ENCODE measurements at regions not wholly inside any gene's neighbourhood (a gene's known extent, or its start where the extent isn't known, plus 50 kb on each side); places are given as distances from the start of the nearest gene placed in this dataset.

GRCh38 chr10:4503076-4503475 lies 322.9 kb upstream of the AKR1E2 start:
- Histone ChIP-seq H3K9me3 (ENCODE audit: control insufficient read depth, insufficient read depth, low read length) (no peaks in the 10 kb centered on the region), H3K4me1 (ENCODE audit: control insufficient read depth, insufficient read depth, low read length) (no peaks in the 10 kb centered on the region), H3K27ac (ENCODE audit: low read depth, low read length) (no peak overlapping the region), H3K27me3 (ENCODE audit: control insufficient read depth, insufficient read depth, low read length) (no peaks in the 10 kb centered on the region), H3K4me3 (ENCODE audit: low read depth, low read length) (no peak overlapping the region), H3K36me3 (ENCODE audit: control insufficient read depth, insufficient read depth, low read length) (no peaks in the 10 kb centered on the region)
- DNase-seq (ENCODE audit: low read depth in 4 of 6, low spot score in 6 of 6) = no peak
- WGBS (ENCODE audit: insufficient coverage) = 80% methylated on average over 1 of the region's 2 CpGs

GRCh38 chr10:4501306-4501705 lies 324.7 kb upstream of the AKR1E2 start:
- Histone ChIP-seq H3K4me1 (ENCODE audit: control insufficient read depth, insufficient read depth, low read length) (no peaks in the 10 kb centered on the region), H3K9me3 (ENCODE audit: control insufficient read depth, insufficient read depth, low read length) (no peaks in the 10 kb centered on the region), H3K4me3 (ENCODE audit: low read depth, low read length) (no peak overlapping the region), H3K27me3 (ENCODE audit: control insufficient read depth, insufficient read depth, low read length) (no peaks in the 10 kb centered on the region), H3K27ac (ENCODE audit: low read depth, low read length) (no peak overlapping the region), H3K36me3 (ENCODE audit: control insufficient read depth, insufficient read depth, low read length) (no peaks in the 10 kb centered on the region)
- 81% methylated on average over 1 of the region's 2 CpGs for WGBS (ENCODE audit: insufficient coverage)
- no peak for DNase-seq (ENCODE audit: low read depth in 4 of 6, low spot score in 6 of 6)

GRCh38 chr10:4498711-4499251 lies 327.2 kb upstream of the AKR1E2 start:
- H3K9me3 ChIP-seq (ENCODE audit: control insufficient read depth, insufficient read depth, low read length) = no peaks in the 10 kb centered on the region
- no peaks in the 10 kb centered on the region for H3K36me3 ChIP-seq (ENCODE audit: control insufficient read depth, insufficient read depth, low read length)
- H3K27me3 ChIP-seq (ENCODE audit: control insufficient read depth, insufficient read depth, low read length) = no peaks in the 10 kb centered on the region
- H3K4me3 ChIP-seq (ENCODE audit: low read depth, low read length) = no peak overlapping the region
- 63% methylated on average over 2 of the region's 6 CpGs for WGBS (ENCODE audit: insufficient coverage)
- DNase-seq (ENCODE audit: low read depth in 4 of 6, low spot score in 6 of 6) = peak in 5 of 6 donors; percentile 18 to 74 (median 32)
- no peaks in the 10 kb centered on the region for H3K4me1 ChIP-seq (ENCODE audit: control insufficient read depth, insufficient read depth, low read length)
- H3K27ac ChIP-seq (ENCODE audit: low read depth, low read length) = peak overlapping the region; percentile 48

- DNase-seq (ENCODE audit: low read depth in 4 of 6, low spot score in 6 of 6) = no peak
- Histone ChIP-seq H3K36me3 (ENCODE audit: control insufficient read depth, insufficient read depth, low read length) (no peaks in the 10 kb centered on the region), H3K4me1 (ENCODE audit: control insufficient read depth, insufficient read depth, low read length) (no peaks in the 10 kb centered on the region), H3K9me3 (ENCODE audit: control insufficient read depth, insufficient read depth, low read length) (peaks cover 1% of the 10 kb centered on the region), H3K27me3 (ENCODE audit: control insufficient read depth, insufficient read depth, low read length) (no peaks in the 10 kb centered on the region), H3K27ac (ENCODE audit: low read depth, low read length) (no peak overlapping the region), H3K4me3 (ENCODE audit: low read depth, low read length) (no peak overlapping the region)
- WGBS (ENCODE audit: insufficient coverage) = no CpG with 5 or more reads among the region's 2 CpGs
Observed at GRCh38 chr10:4494551-4494950, 331.5 kb upstream of the AKR1E2 start.

GRCh38 chr10:4492202-4492601 lies 333.8 kb upstream of the AKR1E2 start:
- Histone ChIP-seq H3K27me3 (ENCODE audit: control insufficient read depth, insufficient read depth, low read length) (no peaks in the 10 kb centered on the region), H3K9me3 (ENCODE audit: control insufficient read depth, insufficient read depth, low read length) (peaks cover 1% of the 10 kb centered on the region), H3K36me3 (ENCODE audit: control insufficient read depth, insufficient read depth, low read length) (no peaks in the 10 kb centered on the region), H3K27ac (ENCODE audit: low read depth, low read length) (no peak overlapping the region), H3K4me1 (ENCODE audit: control insufficient read depth, insufficient read depth, low read length) (no peaks in the 10 kb centered on the region), H3K4me3 (ENCODE audit: low read depth, low read length) (no peak overlapping the region)
- WGBS (ENCODE audit: insufficient coverage) = 94% methylated on average over 4 of the region's 6 CpGs
- no peak for DNase-seq (ENCODE audit: low read depth in 4 of 6, low spot score in 6 of 6)

GRCh38 chr10:4488904-4489303 lies 337.1 kb upstream of the AKR1E2 start:
- H3K36me3 ChIP-seq (ENCODE audit: control insufficient read depth, insufficient read depth, low read length) = no peaks in the 10 kb centered on the region
- no peak overlapping the region for H3K27ac ChIP-seq (ENCODE audit: low read depth, low read length)
- no peak overlapping the region for H3K4me3 ChIP-seq (ENCODE audit: low read depth, low read length)
- H3K27me3 ChIP-seq (ENCODE audit: control insufficient read depth, insufficient read depth, low read length) = no peaks in the 10 kb centered on the region
- WGBS (ENCODE audit: insufficient coverage) = no CpG with 5 or more reads among the region's 1 CpG
- H3K4me1 ChIP-seq (ENCODE audit: control insufficient read depth, insufficient read depth, low read length) = no peaks in the 10 kb centered on the region
- no peak for DNase-seq (ENCODE audit: low read depth in 4 of 6, low spot score in 6 of 6)
- peaks cover 1% of the 10 kb centered on the region for H3K9me3 ChIP-seq (ENCODE audit: control insufficient read depth, insufficient read depth, low read length)

GRCh38 chr10:4485636-4486035 lies 340.4 kb upstream of the AKR1E2 start:
- Histone ChIP-seq H3K27ac (ENCODE audit: low read depth, low read length) (no peak overlapping the region), H3K4me3 (ENCODE audit: low read depth, low read length) (no peak overlapping the region), H3K4me1 (ENCODE audit: control insufficient read depth, insufficient read depth, low read length) (no peaks in the 10 kb centered on the region), H3K27me3 (ENCODE audit: control insufficient read depth, insufficient read depth, low read length) (no peaks in the 10 kb centered on the region), H3K9me3 (ENCODE audit: control insufficient read depth, insufficient read depth, low read length) (no peaks in the 10 kb centered on the region), H3K36me3 (ENCODE audit: control insufficient read depth, insufficient read depth, low read length) (no peaks in the 10 kb centered on the region)
- WGBS (ENCODE audit: insufficient coverage) = 86% methylated on average over 3 of the region's 3 CpGs
- DNase-seq (ENCODE audit: low read depth in 4 of 6, low spot score in 6 of 6) = no peak

- WGBS (ENCODE audit: insufficient coverage) = no CpG with 5 or more reads among the region's 4 CpGs
- DNase-seq (ENCODE audit: low read depth in 4 of 6, low spot score in 6 of 6) = peak in 1 of 6 donors; percentile 68
- H3K9me3 ChIP-seq (ENCODE audit: control insufficient read depth, insufficient read depth, low read length) = no peaks in the 10 kb centered on the region
- no peaks in the 10 kb centered on the region for H3K36me3 ChIP-seq (ENCODE audit: control insufficient read depth, insufficient read depth, low read length)
- H3K4me1 ChIP-seq (ENCODE audit: control insufficient read depth, insufficient read depth, low read length) = no peaks in the 10 kb centered on the region
- no peak overlapping the region for H3K27ac ChIP-seq (ENCODE audit: low read depth, low read length)
- H3K27me3 ChIP-seq (ENCODE audit: control insufficient read depth, insufficient read depth, low read length) = no peaks in the 10 kb centered on the region
- H3K4me3 ChIP-seq (ENCODE audit: low read depth, low read length) = no peak overlapping the region
Observed at GRCh38 chr10:4483811-4484210, 342.2 kb upstream of the AKR1E2 start.

- Histone ChIP-seq H3K4me1 (ENCODE audit: control insufficient read depth, insufficient read depth, low read length) (no peaks in the 10 kb centered on the region), H3K4me3 (ENCODE audit: low read depth, low read length) (no peak overlapping the region), H3K36me3 (ENCODE audit: control insufficient read depth, insufficient read depth, low read length) (no peaks in the 10 kb centered on the region), H3K9me3 (ENCODE audit: control insufficient read depth, insufficient read depth, low read length) (no peaks in the 10 kb centered on the region), H3K27ac (ENCODE audit: low read depth, low read length) (no peak overlapping the region), H3K27me3 (ENCODE audit: control insufficient read depth, insufficient read depth, low read length) (no peaks in the 10 kb centered on the region)
- DNase-seq (ENCODE audit: low read depth in 4 of 6, low spot score in 6 of 6) = no peak
Observed at GRCh38 chr10:4482659-4483058, 343.3 kb upstream of the AKR1E2 start.

- no peaks in the 10 kb centered on the region for H3K9me3 ChIP-seq (ENCODE audit: control insufficient read depth, insufficient read depth, low read length)
- no peaks in the 10 kb centered on the region for H3K4me1 ChIP-seq (ENCODE audit: control insufficient read depth, insufficient read depth, low read length)
- H3K36me3 ChIP-seq (ENCODE audit: control insufficient read depth, insufficient read depth, low read length) = no peaks in the 10 kb centered on the region
- H3K4me3 ChIP-seq (ENCODE audit: low read depth, low read length) = no peak overlapping the region
- no peaks in the 10 kb centered on the region for H3K27me3 ChIP-seq (ENCODE audit: control insufficient read depth, insufficient read depth, low read length)
- no peak for DNase-seq (ENCODE audit: low read depth in 4 of 6, low spot score in 6 of 6)
- H3K27ac ChIP-seq (ENCODE audit: low read depth, low read length) = no peak overlapping the region
Observed at GRCh38 chr10:4481192-4481591, 344.8 kb upstream of the AKR1E2 start.
